ENCODE measurements at regions not wholly inside any gene's neighbourhood (a gene's known extent, or its start where the extent isn't known, plus 50 kb on each side); places are given as distances from the start of the nearest gene placed in this dataset.

- no peak overlapping the region for H3K4me2 ChIP-seq
- H3K9me3 ChIP-seq = no peaks in the 10 kb centered on the region
- ChIA-PET POLR2A (no interaction called here), CTCF (no interaction called here)
- 85% methylated on average over 6 of the region's 6 CpGs for WGBS (ENCODE audit: missing lambda C conversion rate)
- ATAC-seq (no peak), DNase-seq (ENCODE audit: low read depth in 1 of 2, low spot score in 1 of 2) (no peak), FAIRE-seq (no peak)
- TF ChIP-seq HEYL (CRISPR knock-in tag; IDR thresholded peaks at IDR 0.05) (no peak), RAD21 (conservative IDR thresholded peaks at IDR 0.05 in 1 of 2, IDR thresholded peaks at IDR 0.05 in 1 of 2) (no peak), SREBF2 (IDR thresholded peaks at IDR 0.05) (no peak), ZFP36 (IDR thresholded peaks at IDR 0.05; ENCODE audit: borderline replicate concordance, partially characterized antibody) (no peak), JUN (IDR thresholded peaks at IDR 0.05) (no peak), CEBPB (IDR thresholded peaks at IDR 0.05) (no peak)
- peaks cover 23% of the 10 kb centered on the region for H3K4me1 ChIP-seq
- peak overlapping the region; percentile 28 to 38; a peak in 3 of 6 replicates for H3K27ac ChIP-seq
- no peak overlapping the region for H3K4me3 ChIP-seq
Observed at GRCh38 chrX:2574271-2574670, 73.5 kb upstream of the DHRSX start.

GRCh38 chrX:2572740-2573139 lies 72.0 kb upstream of the DHRSX start:
- Histone ChIP-seq H3K27ac (peak overlapping the region; percentile 19 to 45; a peak in 3 of 6 replicates), H3K4me2 (peak overlapping the region; percentile 35; the same call in 2 of the 3 replicates)
- peak; percentile 59 to 70 for DNase-seq (ENCODE audit: low read depth in 1 of 2, low spot score in 1 of 2)

GRCh38 chrX:2568125-2568524 lies 67.3 kb upstream of the DHRSX start:
- WGBS (ENCODE audit: missing lambda C conversion rate) = 65% methylated on average over 6 of the region's 6 CpGs
- DNase-seq (ENCODE audit: low read depth in 1 of 2, low spot score in 1 of 2) (no peak), FAIRE-seq (no peak), ATAC-seq (no peak)
- Histone ChIP-seq H3K9me3 (0 out of 3 replicates have a peak, but pooled peaks cover 2% of the 10 kb centered on the region), H3K4me2 (no peak overlapping the region), H3K4me1 (peaks cover 12% of the 10 kb centered on the region; the same call in 1 of the 3 replicates), H3K27ac (no peak overlapping the region), H3K4me3 (no peak overlapping the region)
- TF ChIP-seq CBX8 (IDR thresholded peaks at IDR 0.05) (no peak), TP53 (CRISPR knock-in tag; IDR thresholded peaks at IDR 0.05) (no peak), HEYL (CRISPR knock-in tag; IDR thresholded peaks at IDR 0.05) (no peak)
- ChIA-PET CTCF (no interaction called here), POLR2A (no interaction called here)

More at GRCh38 chrX:2572740-2573139, 72.0 kb upstream of the DHRSX start:
- H3K9me3 ChIP-seq = 0 out of 3 replicates have a peak, but pooled peaks cover 2% of the 10 kb centered on the region
- ATAC-seq (peak; percentile 76 to 89; a peak in 4 of 6 replicates), FAIRE-seq (no peak)
- H3K4me1 ChIP-seq = peaks cover 23% of the 10 kb centered on the region
- TF ChIP-seq FOSL2 (IDR thresholded peaks at IDR 0.05) (no peak), FOSL2 (CRISPR knock-in tag; IDR thresholded peaks at IDR 0.05) (0 out of 2 replicates have a peak, but pooled peaks have one; percentile 48), NFE2L2 (conservative IDR thresholded peaks at IDR 0.05; ENCODE audit: low read length) (no peak), GATA3 (IDR thresholded peaks at IDR 0.05; ENCODE audit: borderline replicate concordance) (0 out of 2 replicates have a peak, but pooled peaks have one; percentile 25), HDAC2 (IDR thresholded peaks at IDR 0.05) (no peak), HOXB5 (CRISPR knock-in tag; IDR thresholded peaks at IDR 0.05) (no peak), CBX8 (IDR thresholded peaks at IDR 0.05) (no peak)
- POLR2A ChIA-PET = no interaction called here
- no peak overlapping the region for H3K4me3 ChIP-seq
- 32% methylated on average over 7 of the region's 7 CpGs for WGBS (ENCODE audit: missing lambda C conversion rate)
- CTCF ChIA-PET = no interaction called here

- ChIA-PET CTCF (no interaction called here), POLR2A (no interaction called here)
- Histone ChIP-seq H3K4me1 (no peaks in the 10 kb centered on the region), H3K27ac (no peak overlapping the region), H3K9me3 (0 out of 3 replicates have a peak, but pooled peaks cover 2% of the 10 kb centered on the region), H3K4me2 (no peak overlapping the region), H3K4me3 (no peak overlapping the region)
- ATAC-seq = no peak
- TF ChIP-seq HEYL (CRISPR knock-in tag; IDR thresholded peaks at IDR 0.05) = no peak
- TF ChIP-seq RAD21 (conservative IDR thresholded peaks at IDR 0.05 in 1 of 2, IDR thresholded peaks at IDR 0.05 in 1 of 2) = no peak
- TF ChIP-seq JUNB (IDR thresholded peaks at IDR 0.05) = no peak
- no peak for TF ChIP-seq POLR2AphosphoS2 (conservative IDR thresholded peaks at IDR 0.05; ENCODE audit: low read length)
- no peak for TF ChIP-seq GATA3 (IDR thresholded peaks at IDR 0.05; ENCODE audit: borderline replicate concordance)
- TF ChIP-seq EP300 (IDR thresholded peaks at IDR 0.05) = no peak
- no peak for TF ChIP-seq HOXB5 (CRISPR knock-in tag; IDR thresholded peaks at IDR 0.05)
- TF ChIP-seq PHF8 (IDR thresholded peaks at IDR 0.05; ENCODE audit: borderline replicate concordance, low read depth) = no peak
- TF ChIP-seq HOXA7 (CRISPR knock-in tag; IDR thresholded peaks at IDR 0.05) = no peak
- no peak for TF ChIP-seq HOXB13 (CRISPR knock-in tag; IDR thresholded peaks at IDR 0.05; ENCODE audit: low read depth)
- TF ChIP-seq CHD2 (IDR thresholded peaks at IDR 0.05; ENCODE audit: low read length, partially characterized antibody) = no peak
- no peak for TF ChIP-seq RARB (CRISPR knock-in tag; IDR thresholded peaks at IDR 0.05)
- 73% methylated on average over 8 of the region's 8 CpGs for WGBS (ENCODE audit: missing lambda C conversion rate)
- no peak for DNase-seq (ENCODE audit: low read depth in 1 of 2, low spot score in 1 of 2)
- FAIRE-seq = no peak
Observed at GRCh38 chrX:2566055-2566454, 65.3 kb upstream of the DHRSX start.
